ENCODE measurements at regions not wholly inside any gene's neighbourhood (a gene's known extent, or its start where the extent isn't known, plus 50 kb on each side); places are given as distances from the start of the nearest gene placed in this dataset.

DNA sequence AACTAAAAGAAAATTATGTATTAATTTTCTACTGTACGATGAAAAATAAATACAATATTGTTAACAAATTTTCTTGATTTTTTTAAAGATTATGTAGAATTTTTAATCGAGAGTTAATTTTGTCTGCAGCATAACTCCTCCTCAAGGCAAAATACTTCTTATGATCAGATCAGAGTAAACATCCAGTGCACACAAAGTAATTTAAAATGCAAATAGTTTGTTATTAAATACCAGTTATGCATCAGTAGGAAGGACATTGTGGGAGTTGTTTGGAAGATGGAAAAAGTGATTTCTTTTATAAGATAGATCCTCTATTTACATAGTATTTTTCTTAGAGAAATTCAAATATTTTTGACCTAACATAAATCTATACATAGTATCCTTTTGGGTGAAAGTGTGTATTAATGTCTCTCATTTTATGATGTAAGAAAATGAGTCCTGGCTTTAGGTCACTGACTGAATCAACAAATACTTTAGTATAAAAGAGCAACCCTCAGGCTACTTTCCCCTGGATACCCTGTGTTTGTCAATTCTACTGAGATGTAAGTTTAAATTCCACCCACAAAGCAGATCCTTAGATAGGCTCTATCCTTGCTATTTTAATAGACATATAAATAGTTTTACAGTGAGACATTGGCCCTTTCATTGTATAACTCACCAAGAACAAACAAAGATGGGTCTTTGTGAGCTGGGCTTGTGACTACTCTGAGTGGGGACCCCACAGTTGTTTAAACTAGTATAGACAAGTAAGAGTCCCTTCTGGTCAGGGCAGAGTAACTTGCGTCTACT, 1133.7 kb downstream of the GATA3 start:
- no TSS peak for BruUV-seq (replicated peaks)
- ATAC-seq (no peak), DNase-seq (ENCODE audit: low read depth, low spot score) (no peak)
- no peak overlapping the region for H3K9ac ChIP-seq (ENCODE audit: low read length)
- H4K20me1 ChIP-seq (ENCODE audit: insufficient read depth) = no peaks in the 10 kb centered on the region
- H3K36me3 ChIP-seq (ENCODE audit: control insufficient read depth in 1 of 2, insufficient read depth in 2 of 2, low read length in 2 of 2) = no peaks in the 10 kb centered on the region
- no peaks in the 10 kb centered on the region; a peak in 2 of 4 replicates for H3K9me3 ChIP-seq (ENCODE audit: control insufficient read depth in 1 of 2, insufficient read depth in 1 of 2, low read depth in 1 of 2, low read length in 2 of 2)
- no peaks in the 10 kb centered on the region for H3K27me3 ChIP-seq (ENCODE audit: insufficient read depth, low read length)
- no peak overlapping the region for H3K27ac ChIP-seq (ENCODE audit: low read depth, low read length)
- no peak overlapping the region for H3K4me3 ChIP-seq (replicated peaks in 1 of 2; ENCODE audit: low read depth in 1 of 2, low read length in 2 of 2)
- H3K4me1 ChIP-seq (ENCODE audit: control insufficient read depth in 1 of 2, insufficient read depth in 2 of 2, low read length in 2 of 2) = no peaks in the 10 kb centered on the region
- H3K79me2 ChIP-seq (ENCODE audit: insufficient read depth, low read length) = no peaks in the 10 kb centered on the region
- TF ChIP-seq, protein P1, sequence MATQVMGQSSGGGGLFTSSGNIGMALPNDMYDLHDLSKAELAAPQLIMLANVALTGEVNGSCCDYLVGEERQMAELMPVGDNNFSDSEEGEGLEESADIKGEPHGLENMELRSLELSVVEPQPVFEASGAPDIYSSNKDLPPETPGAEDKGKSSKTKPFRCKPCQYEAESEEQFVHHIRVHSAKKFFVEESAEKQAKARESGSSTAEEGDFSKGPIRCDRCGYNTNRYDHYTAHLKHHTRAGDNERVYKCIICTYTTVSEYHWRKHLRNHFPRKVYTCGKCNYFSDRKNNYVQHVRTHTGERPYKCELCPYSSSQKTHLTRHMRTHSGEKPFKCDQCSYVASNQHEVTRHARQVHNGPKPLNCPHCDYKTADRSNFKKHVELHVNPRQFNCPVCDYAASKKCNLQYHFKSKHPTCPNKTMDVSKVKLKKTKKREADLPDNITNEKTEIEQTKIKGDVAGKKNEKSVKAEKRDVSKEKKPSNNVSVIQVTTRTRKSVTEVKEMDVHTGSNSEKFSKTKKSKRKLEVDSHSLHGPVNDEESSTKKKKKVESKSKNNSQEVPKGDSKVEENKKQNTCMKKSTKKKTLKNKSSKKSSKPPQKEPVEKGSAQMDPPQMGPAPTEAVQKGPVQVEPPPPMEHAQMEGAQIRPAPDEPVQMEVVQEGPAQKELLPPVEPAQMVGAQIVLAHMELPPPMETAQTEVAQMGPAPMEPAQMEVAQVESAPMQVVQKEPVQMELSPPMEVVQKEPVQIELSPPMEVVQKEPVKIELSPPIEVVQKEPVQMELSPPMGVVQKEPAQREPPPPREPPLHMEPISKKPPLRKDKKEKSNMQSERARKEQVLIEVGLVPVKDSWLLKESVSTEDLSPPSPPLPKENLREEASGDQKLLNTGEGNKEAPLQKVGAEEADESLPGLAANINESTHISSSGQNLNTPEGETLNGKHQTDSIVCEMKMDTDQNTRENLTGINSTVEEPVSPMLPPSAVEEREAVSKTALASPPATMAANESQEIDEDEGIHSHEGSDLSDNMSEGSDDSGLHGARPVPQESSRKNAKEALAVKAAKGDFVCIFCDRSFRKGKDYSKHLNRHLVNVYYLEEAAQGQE (IDR thresholded peaks at IDR 0.05; ENCODE audit: low read depth) = no peak
- TF ChIP-seq POLR2A (IDR thresholded peaks at IDR 0.05; ENCODE audit: borderline replicate concordance, extremely low read depth, insufficient read depth, insufficient read length) = no peak
- no peak for TF ChIP-seq TCF7L2 (IDR thresholded peaks at IDR 0.05; ENCODE audit: borderline replicate concordance, extremely low read depth, insufficient read depth, insufficient read length)
- no peak for TF ChIP-seq ZNF274 (IDR thresholded peaks at IDR 0.05; ENCODE audit: low read depth, low read length)
- no peak for TF ChIP-seq ELF1 (IDR thresholded peaks at IDR 0.05; ENCODE audit: borderline replicate concordance, low read depth)
- no peak for TF ChIP-seq FOSL1 (IDR thresholded peaks at IDR 0.05; ENCODE audit: low read depth)
- TF ChIP-seq EZH2phosphoT487 (IDR thresholded peaks at IDR 0.05; ENCODE audit: borderline replicate concordance) = no peak
- TF ChIP-seq SP1 (IDR thresholded peaks at IDR 0.05; ENCODE audit: low read depth) = no peak
- TF ChIP-seq CEBPB (IDR thresholded peaks at IDR 0.05; ENCODE audit: low read depth) = no peak
- no peak for TF ChIP-seq CBX3 (IDR thresholded peaks at IDR 0.05; ENCODE audit: low read depth)
- TF ChIP-seq JUND (IDR thresholded peaks at IDR 0.05) = no peak
- H3K9me2 ChIP-seq (ENCODE audit: insufficient read depth) = no peaks in the 10 kb centered on the region
- ChIA-PET RAD21 (ENCODE audit: low non-redundant PET in 1 of 2, low total read pairs in 2 of 2, uncharacterized antibody in 2 of 2, unreplicated experiment in 2 of 2) (no interaction called here), CTCF (no interaction called here), POLR2A (no interaction called here)
- intact Hi-C loops (cut with micrococcal nuclease) = no loop called here
- H3K4me2 ChIP-seq (ENCODE audit: low read length) = no peak overlapping the region
- no peak overlapping the region for H2AFZ ChIP-seq (ENCODE audit: low read depth, low read length, poor library complexity, severe bottlenecking)

All from HCT116 (cell line).